ENCODE measurements at regions not wholly inside any gene's neighbourhood (a gene's known extent, or its start where the extent isn't known, plus 50 kb on each side); places are given as distances from the start of the nearest gene placed in this dataset.
"Not testable (repeated sequence)": the region's sequence is repeated elsewhere in the genome, so short reads cannot be mapped to it uniquely, and the experiment has no call there.

GRCh38 chr3:34056181-34056910, 257.9 kb downstream of the PDCD6IP start:
- H3K27me3 Mint-ChIP-seq = peaks cover 4% of the 10 kb centered on the region
- Histone ChIP-seq H3K9me3 (ENCODE audit: control extremely low read depth in 1 of 3, control insufficient read depth in 2 of 3, insufficient read depth in 1 of 3, low read length in 2 of 3) (no peaks in the 10 kb centered on the region), H3K4me3 (ENCODE audit: control extremely low read depth in 1 of 5, extremely low read depth in 1 of 5, insufficient read depth in 1 of 5, low read depth in 2 of 5, low read length in 4 of 5) (no peak overlapping the region), H2AFZ (ENCODE audit: insufficient read depth, low read depth, low read length, poor library complexity, severe bottlenecking) (no peak overlapping the region), H3K36me3 (replicated peaks in 1 of 2; ENCODE audit: control extremely low read depth in 1 of 2, control insufficient read depth in 1 of 2, extremely low read depth in 1 of 2, insufficient read depth in 2 of 2, low read length in 1 of 2) (no peaks in the 10 kb centered on the region), H3K27me3 (replicated peaks in 1 of 4; ENCODE audit: control extremely low read depth in 1 of 4, control insufficient read depth in 3 of 4, insufficient read depth in 4 of 4, low read length in 3 of 4) (peaks cover 0 to 4% (median 0%) of the 10 kb centered on the region in 4 experiments), H3K27ac (ENCODE audit: low read length in 2 of 2) (no peak overlapping the region), H3K4me1 (ENCODE audit: control insufficient read depth in 2 of 2, insufficient read depth in 2 of 2, low read length in 2 of 2) (no peaks in the 10 kb centered on the region), H4K20me1 (ENCODE audit: control insufficient read depth, insufficient read depth, low read length, poor library complexity, severe bottlenecking) (no peaks in the 10 kb centered on the region), H3K79me2 (ENCODE audit: control insufficient read depth, insufficient read depth, low read length) (no peaks in the 10 kb centered on the region), H3K9ac (ENCODE audit: low read length) (no peak overlapping the region), H3K4me2 (replicated peaks; ENCODE audit: low read depth, low read length, poor library complexity, severe bottlenecking) (no peak overlapping the region)
- TF ChIP-seq CTCF (IDR thresholded peaks at IDR 0.05) (no peak), EZH2 (IDR thresholded peaks at IDR 0.05; ENCODE audit: borderline replicate concordance, insufficient read depth, low read depth, low read length, poor library complexity, severe bottlenecking) (no peak)
- intact Hi-C loops (cut with micrococcal nuclease) = no loop called here
- H3K27ac Mint-ChIP-seq = no peak overlapping the region
- POLR2A ChIA-PET = no interaction called here
- peaks cover 2% of the 10 kb centered on the region for H3K9me3 Mint-ChIP-seq (ENCODE audit: insufficient read depth)
- DNase-seq (no peak), ATAC-seq (ENCODE audit: low read depth) (no peak)
- WGBS (ENCODE audit: insufficient coverage) = 100% methylated on average over 2 of the region's 3 CpGs
- no peak overlapping the region for H3K4me3 Mint-ChIP-seq
- peaks cover 12% of the 10 kb centered on the region for H3K4me1 Mint-ChIP-seq
- CTCF ChIA-PET = no interaction called here

- peaks cover 2% of the 10 kb centered on the region for H3K9me3 Mint-ChIP-seq (ENCODE audit: insufficient read depth)
- CTCF ChIA-PET = no interaction called here
- DNase-seq (no peak), ATAC-seq (ENCODE audit: low read depth) (no peak)
- no peak overlapping the region for H3K27ac Mint-ChIP-seq
- Histone ChIP-seq H3K9me3 (ENCODE audit: control extremely low read depth in 1 of 3, control insufficient read depth in 2 of 3, insufficient read depth in 1 of 3, low read length in 2 of 3) (no peaks in the 10 kb centered on the region), H2AFZ (ENCODE audit: insufficient read depth, low read depth, low read length, poor library complexity, severe bottlenecking) (no peak overlapping the region), H4K20me1 (ENCODE audit: control insufficient read depth, insufficient read depth, low read length, poor library complexity, severe bottlenecking) (no peaks in the 10 kb centered on the region), H3K27me3 (replicated peaks in 1 of 4; ENCODE audit: control extremely low read depth in 1 of 4, control insufficient read depth in 3 of 4, insufficient read depth in 4 of 4, low read length in 3 of 4) (peaks cover 0 to 4% (median 0%) of the 10 kb centered on the region in 4 experiments), H3K79me2 (ENCODE audit: control insufficient read depth, insufficient read depth, low read length) (no peaks in the 10 kb centered on the region), H3K4me3 (ENCODE audit: control extremely low read depth in 1 of 5, extremely low read depth in 1 of 5, insufficient read depth in 1 of 5, low read depth in 2 of 5, low read length in 4 of 5) (no peak overlapping the region), H3K27ac (ENCODE audit: low read length in 2 of 2) (no peak overlapping the region), H3K4me1 (ENCODE audit: control insufficient read depth in 2 of 2, insufficient read depth in 2 of 2, low read length in 2 of 2) (no peaks in the 10 kb centered on the region), H3K9ac (ENCODE audit: low read length) (no peak overlapping the region), H3K4me2 (replicated peaks; ENCODE audit: low read depth, low read length, poor library complexity, severe bottlenecking) (no peak overlapping the region), H3K36me3 (replicated peaks in 1 of 2; ENCODE audit: control extremely low read depth in 1 of 2, control insufficient read depth in 1 of 2, extremely low read depth in 1 of 2, insufficient read depth in 2 of 2, low read length in 1 of 2) (no peaks in the 10 kb centered on the region)
- H3K27me3 Mint-ChIP-seq = peaks cover 4% of the 10 kb centered on the region
- TF ChIP-seq EZH2 (IDR thresholded peaks at IDR 0.05; ENCODE audit: borderline replicate concordance, insufficient read depth, low read depth, low read length, poor library complexity, severe bottlenecking) (no peak), CTCF (IDR thresholded peaks at IDR 0.05) (no peak)
- POLR2A ChIA-PET = no interaction called here
- H3K4me1 Mint-ChIP-seq = peaks cover 12% of the 10 kb centered on the region
- WGBS (ENCODE audit: insufficient coverage) = no CpG with 5 or more reads among the region's 3 CpGs
- no peak overlapping the region for H3K4me3 Mint-ChIP-seq
- intact Hi-C loops (cut with micrococcal nuclease) = no loop called here
Measured at GRCh38 chr3:34056951-34057390, 258.5 kb downstream of the PDCD6IP start.

- CTCF ChIA-PET = not testable (repeated sequence)
Measured at GRCh38 chr3:34060995-34061394, 262.6 kb downstream of the PDCD6IP start.

More at GRCh38 chr3:34060995-34061394, 262.6 kb downstream of the PDCD6IP start:
- H4K20me1 ChIP-seq (ENCODE audit: control insufficient read depth, insufficient read depth, low read length, poor library complexity, severe bottlenecking); H3K9me3 Mint-ChIP-seq (ENCODE audit: insufficient read depth); H3K79me2 ChIP-seq (ENCODE audit: control insufficient read depth, insufficient read depth, low read length); H3K9me3 ChIP-seq (ENCODE audit: control extremely low read depth in 1 of 3, control insufficient read depth in 2 of 3, insufficient read depth in 1 of 3, low read length in 2 of 3); H3K4me3 Mint-ChIP-seq; H3K4me1 ChIP-seq (ENCODE audit: control insufficient read depth in 2 of 2, insufficient read depth in 2 of 2, low read length in 2 of 2); H2AFZ ChIP-seq (ENCODE audit: insufficient read depth, low read depth, low read length, poor library complexity, severe bottlenecking); POLR2A ChIA-PET; H3K4me2 ChIP-seq (replicated peaks; ENCODE audit: low read depth, low read length, poor library complexity, severe bottlenecking); H3K27ac ChIP-seq (ENCODE audit: low read length in 2 of 2); ATAC-seq (ENCODE audit: low read depth); H3K27ac Mint-ChIP-seq; H3K27me3 ChIP-seq (replicated peaks in 1 of 4; ENCODE audit: control extremely low read depth in 1 of 4, control insufficient read depth in 3 of 4, insufficient read depth in 4 of 4, low read length in 3 of 4); H3K4me3 ChIP-seq (ENCODE audit: control extremely low read depth in 1 of 5, extremely low read depth in 1 of 5, insufficient read depth in 1 of 5, low read depth in 2 of 5, low read length in 4 of 5); DNase-seq; H3K27me3 Mint-ChIP-seq; H3K36me3 ChIP-seq (replicated peaks in 1 of 2; ENCODE audit: control extremely low read depth in 1 of 2, control insufficient read depth in 1 of 2, extremely low read depth in 1 of 2, insufficient read depth in 2 of 2, low read length in 1 of 2); H3K9ac ChIP-seq (ENCODE audit: low read length); intact Hi-C loops (cut with micrococcal nuclease): not testable (repeated sequence)
- no CpG with 5 or more reads among the region's 1 CpG for WGBS (ENCODE audit: insufficient coverage)
- peaks cover 12% of the 10 kb centered on the region for H3K4me1 Mint-ChIP-seq
